ENCODE measurements at regions not wholly inside any gene's neighbourhood (a gene's known extent, or its start where the extent isn't known, plus 50 kb on each side); places are given as distances from the start of the nearest gene placed in this dataset.
"Not testable (repeated sequence)": the region's sequence is repeated elsewhere in the genome, so short reads cannot be mapped to it uniquely, and the experiment has no call there.

- DNase-seq (ENCODE audit: low read depth in 2 of 3, low spot score in 2 of 3), result not testable (repeated sequence)
These were observed 82.7 kb downstream of the TFRC start for GRCh38 chr3:195999176-195999575.

GRCh38 chr3:195996314-195996713, 85.6 kb downstream of the TFRC start:
- DNase-seq (ENCODE audit: low read depth in 2 of 3, low spot score in 2 of 3), result not testable (repeated sequence)

- DNase-seq (ENCODE audit: low read depth in 2 of 3, low spot score in 2 of 3), result peak; percentile 14 to 46 (median 19)
These were observed 86.0 kb upstream of the TNK2 start for GRCh38 chr3:195994343-195994742.

- not testable (repeated sequence) for DNase-seq (ENCODE audit: low read depth in 2 of 3, low spot score in 2 of 3)
These were observed 85.3 kb upstream of the TNK2 start for GRCh38 chr3:195993671-195994070.

GRCh38 chr3:195992956-195993595, 84.7 kb upstream of the TNK2 start:
- not testable (repeated sequence) for DNase-seq (ENCODE audit: low read depth in 2 of 3, low spot score in 2 of 3)

- DNase-seq (ENCODE audit: low read depth in 2 of 3, low spot score in 2 of 3), result not testable (repeated sequence)
These were observed 83.6 kb upstream of the TNK2 start for GRCh38 chr3:195991986-195992385.

GRCh38 chr3:195991243-195991642, 82.9 kb upstream of the TNK2 start:
- DNase-seq (ENCODE audit: low read depth in 2 of 3, low spot score in 2 of 3), result not testable (repeated sequence)

- DNase-seq (ENCODE audit: low read depth in 2 of 3, low spot score in 2 of 3), result not testable (repeated sequence)
These were observed 82.5 kb upstream of the TNK2 start for GRCh38 chr3:195990841-195991174.

- peak; percentile 85 to 93 (median 85) for DNase-seq (ENCODE audit: low read depth in 2 of 3, low spot score in 2 of 3)
These were observed 81.8 kb upstream of the TNK2 start for GRCh38 chr3:195989921-195990840.

- DNase-seq (ENCODE audit: low read depth in 2 of 3, low spot score in 2 of 3), result not testable (repeated sequence)
These were observed 81.0 kb upstream of the TNK2 start for GRCh38 chr3:195989197-195989920.

- not testable (repeated sequence) for DNase-seq (ENCODE audit: low read depth in 2 of 3, low spot score in 2 of 3)
These were observed 80.4 kb upstream of the TNK2 start for GRCh38 chr3:195988764-195989163.

- not testable (repeated sequence) for DNase-seq (ENCODE audit: low read depth in 2 of 3, low spot score in 2 of 3)
These were observed 78.7 kb upstream of the TNK2 start for GRCh38 chr3:195987001-195987400.

- not testable (repeated sequence) for DNase-seq (ENCODE audit: low read depth in 2 of 3, low spot score in 2 of 3)
These were observed 78.2 kb upstream of the TNK2 start for GRCh38 chr3:195986576-195986975.

GRCh38 chr3:195985348-195985920, 77.1 kb upstream of the TNK2 start:
- DNase-seq (ENCODE audit: low read depth in 2 of 3, low spot score in 2 of 3), result not testable (repeated sequence)

GRCh38 chr3:195984392-195985030, 76.2 kb upstream of the TNK2 start:
- not testable (repeated sequence) for DNase-seq (ENCODE audit: low read depth in 2 of 3, low spot score in 2 of 3)

GRCh38 chr3:195983880-195984279, 75.5 kb upstream of the TNK2 start:
- DNase-seq (ENCODE audit: low read depth in 2 of 3, low spot score in 2 of 3), result not testable (repeated sequence)

GRCh38 chr3:195982754-195983153, 74.4 kb upstream of the TNK2 start:
- not testable (repeated sequence) for DNase-seq (ENCODE audit: low read depth in 2 of 3, low spot score in 2 of 3)

GRCh38 chr3:195981778-195982177, 73.4 kb upstream of the TNK2 start:
- not testable (repeated sequence) for DNase-seq (ENCODE audit: low read depth in 2 of 3, low spot score in 2 of 3)

GRCh38 chr3:195979877-195980276, 71.5 kb upstream of the TNK2 start:
- not testable (repeated sequence) for DNase-seq (ENCODE audit: low read depth in 2 of 3, low spot score in 2 of 3)

GRCh38 chr3:195978585-195978984, 70.2 kb upstream of the TNK2 start:
- DNase-seq (ENCODE audit: low read depth in 2 of 3, low spot score in 2 of 3), result not testable (repeated sequence)
